ENCODE measurements at regions not wholly inside any gene's neighbourhood (a gene's known extent, or its start where the extent isn't known, plus 50 kb on each side); places are given as distances from the start of the nearest gene placed in this dataset.

DNA sequence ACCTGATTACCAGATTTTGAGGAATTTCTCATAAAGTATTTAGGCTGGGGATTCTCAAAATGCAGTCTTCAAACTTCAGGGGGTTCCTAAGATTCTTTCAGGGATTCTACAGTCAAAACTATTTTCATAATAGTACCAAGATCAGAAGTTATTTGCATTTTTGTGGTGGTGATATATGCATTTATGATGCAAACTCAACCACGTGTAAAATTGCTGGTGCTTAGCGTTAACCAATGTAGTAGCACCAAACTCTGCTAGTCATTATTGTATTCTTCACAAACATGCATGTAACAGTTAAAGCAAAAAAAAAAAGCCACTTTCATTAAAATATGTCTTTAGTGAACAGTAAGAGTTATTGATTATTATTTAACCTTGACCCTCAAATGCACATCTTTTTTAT lies 274.9 kb upstream of the DNAJC19 start:
- Histone ChIP-seq H2AFZ (ENCODE audit: low read depth, low read length) (no peak overlapping the region), H3F3A (ENCODE audit: insufficient read depth, low read length, poor library complexity, severe bottlenecking) (no peaks in the 10 kb centered on the region), H3K27me3 (ENCODE audit: insufficient read depth, low read depth, low read length) (no peaks in the 10 kb centered on the region), H3K9ac (ENCODE audit: low read length) (no peak overlapping the region), H3K79me2 (replicated peaks; ENCODE audit: insufficient read depth, low read length) (peaks cover 4% of the 10 kb centered on the region), H4K20me1 (ENCODE audit: insufficient read depth) (no peaks in the 10 kb centered on the region), H3K4me2 (ENCODE audit: low read length) (no peak overlapping the region), H3K36me3 (ENCODE audit: insufficient read depth, low read length) (no peaks in the 10 kb centered on the region), H3K4me3 (ENCODE audit: low read length) (no peak overlapping the region), H3K9me3 (ENCODE audit: low read length) (no peaks in the 10 kb centered on the region), H3K9me2 (ENCODE audit: insufficient read depth, low read length) (no peaks in the 10 kb centered on the region), H3K27ac (ENCODE audit: low read length) (no peak overlapping the region)
- TF ChIP-seq POLR2AphosphoS5 (IDR thresholded peaks at IDR 0.05) (no peak), EP300 (conservative IDR thresholded peaks at IDR 0.05; ENCODE audit: poor library complexity, severe bottlenecking) (no peak), SMC3 (conservative IDR thresholded peaks at IDR 0.05; ENCODE audit: poor library complexity) (no peak), MXI1 (conservative IDR thresholded peaks at IDR 0.05; ENCODE audit: poor library complexity, severe bottlenecking) (no peak), EZH2 (IDR thresholded peaks at IDR 0.05; ENCODE audit: borderline replicate concordance, insufficient read depth, low read length, poor library complexity, severe bottlenecking) (no peak), RAD21 (conservative IDR thresholded peaks at IDR 0.05) (no peak), TAF1 (IDR thresholded peaks at IDR 0.05; ENCODE audit: low read depth) (no peak)
- TF ChIP-seq, protein P1, sequence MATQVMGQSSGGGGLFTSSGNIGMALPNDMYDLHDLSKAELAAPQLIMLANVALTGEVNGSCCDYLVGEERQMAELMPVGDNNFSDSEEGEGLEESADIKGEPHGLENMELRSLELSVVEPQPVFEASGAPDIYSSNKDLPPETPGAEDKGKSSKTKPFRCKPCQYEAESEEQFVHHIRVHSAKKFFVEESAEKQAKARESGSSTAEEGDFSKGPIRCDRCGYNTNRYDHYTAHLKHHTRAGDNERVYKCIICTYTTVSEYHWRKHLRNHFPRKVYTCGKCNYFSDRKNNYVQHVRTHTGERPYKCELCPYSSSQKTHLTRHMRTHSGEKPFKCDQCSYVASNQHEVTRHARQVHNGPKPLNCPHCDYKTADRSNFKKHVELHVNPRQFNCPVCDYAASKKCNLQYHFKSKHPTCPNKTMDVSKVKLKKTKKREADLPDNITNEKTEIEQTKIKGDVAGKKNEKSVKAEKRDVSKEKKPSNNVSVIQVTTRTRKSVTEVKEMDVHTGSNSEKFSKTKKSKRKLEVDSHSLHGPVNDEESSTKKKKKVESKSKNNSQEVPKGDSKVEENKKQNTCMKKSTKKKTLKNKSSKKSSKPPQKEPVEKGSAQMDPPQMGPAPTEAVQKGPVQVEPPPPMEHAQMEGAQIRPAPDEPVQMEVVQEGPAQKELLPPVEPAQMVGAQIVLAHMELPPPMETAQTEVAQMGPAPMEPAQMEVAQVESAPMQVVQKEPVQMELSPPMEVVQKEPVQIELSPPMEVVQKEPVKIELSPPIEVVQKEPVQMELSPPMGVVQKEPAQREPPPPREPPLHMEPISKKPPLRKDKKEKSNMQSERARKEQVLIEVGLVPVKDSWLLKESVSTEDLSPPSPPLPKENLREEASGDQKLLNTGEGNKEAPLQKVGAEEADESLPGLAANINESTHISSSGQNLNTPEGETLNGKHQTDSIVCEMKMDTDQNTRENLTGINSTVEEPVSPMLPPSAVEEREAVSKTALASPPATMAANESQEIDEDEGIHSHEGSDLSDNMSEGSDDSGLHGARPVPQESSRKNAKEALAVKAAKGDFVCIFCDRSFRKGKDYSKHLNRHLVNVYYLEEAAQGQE (IDR thresholded peaks at IDR 0.05; ENCODE audit: borderline replicate concordance): no peak
- TF ChIP-seq, protein P2, sequence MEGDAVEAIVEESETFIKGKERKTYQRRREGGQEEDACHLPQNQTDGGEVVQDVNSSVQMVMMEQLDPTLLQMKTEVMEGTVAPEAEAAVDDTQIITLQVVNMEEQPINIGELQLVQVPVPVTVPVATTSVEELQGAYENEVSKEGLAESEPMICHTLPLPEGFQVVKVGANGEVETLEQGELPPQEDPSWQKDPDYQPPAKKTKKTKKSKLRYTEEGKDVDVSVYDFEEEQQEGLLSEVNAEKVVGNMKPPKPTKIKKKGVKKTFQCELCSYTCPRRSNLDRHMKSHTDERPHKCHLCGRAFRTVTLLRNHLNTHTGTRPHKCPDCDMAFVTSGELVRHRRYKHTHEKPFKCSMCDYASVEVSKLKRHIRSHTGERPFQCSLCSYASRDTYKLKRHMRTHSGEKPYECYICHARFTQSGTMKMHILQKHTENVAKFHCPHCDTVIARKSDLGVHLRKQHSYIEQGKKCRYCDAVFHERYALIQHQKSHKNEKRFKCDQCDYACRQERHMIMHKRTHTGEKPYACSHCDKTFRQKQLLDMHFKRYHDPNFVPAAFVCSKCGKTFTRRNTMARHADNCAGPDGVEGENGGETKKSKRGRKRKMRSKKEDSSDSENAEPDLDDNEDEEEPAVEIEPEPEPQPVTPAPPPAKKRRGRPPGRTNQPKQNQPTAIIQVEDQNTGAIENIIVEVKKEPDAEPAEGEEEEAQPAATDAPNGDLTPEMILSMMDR (IDR thresholded peaks at IDR 0.05; ENCODE audit: poor library complexity, severe bottlenecking): no peak

DNA sequence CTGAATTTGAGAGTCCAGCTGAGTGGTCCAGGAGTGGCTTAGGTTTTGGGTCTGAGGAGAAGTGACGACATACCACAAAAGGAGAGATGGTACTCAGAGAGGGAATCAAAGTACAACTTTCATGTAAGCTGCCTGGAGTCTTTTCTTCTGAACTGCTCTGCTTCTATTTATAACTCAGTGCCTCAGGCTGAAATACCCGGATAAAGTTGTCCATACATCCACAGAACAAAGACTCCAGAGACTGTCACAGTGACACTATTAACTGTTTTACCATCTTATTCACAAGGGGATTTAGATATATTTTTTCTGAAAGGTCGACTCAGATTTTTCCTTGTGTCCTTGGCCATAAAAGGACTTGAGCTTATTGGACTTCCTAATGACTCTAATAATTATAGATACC lies 264.3 kb upstream of the DNAJC19 start:
- Histone ChIP-seq H3K9me3 (ENCODE audit: low read length) (no peaks in the 10 kb centered on the region), H3K4me2 (ENCODE audit: low read length) (no peak overlapping the region), H3K4me3 (ENCODE audit: low read length) (no peak overlapping the region), H3K36me3 (ENCODE audit: insufficient read depth, low read length) (no peaks in the 10 kb centered on the region), H3K9me2 (ENCODE audit: insufficient read depth, low read length) (no peaks in the 10 kb centered on the region), H3K9ac (ENCODE audit: low read length) (no peak overlapping the region), H3K27me3 (ENCODE audit: insufficient read depth, low read depth, low read length) (no peaks in the 10 kb centered on the region), H4K20me1 (ENCODE audit: insufficient read depth) (no peaks in the 10 kb centered on the region), H3K27ac (ENCODE audit: low read length) (no peak overlapping the region), H2AFZ (ENCODE audit: low read depth, low read length) (no peak overlapping the region), H3K79me2 (replicated peaks; ENCODE audit: insufficient read depth, low read length) (no peaks in the 10 kb centered on the region), H3F3A (ENCODE audit: insufficient read depth, low read length, poor library complexity, severe bottlenecking) (peaks cover 3% of the 10 kb centered on the region)
- TF ChIP-seq EZH2 (IDR thresholded peaks at IDR 0.05; ENCODE audit: borderline replicate concordance, insufficient read depth, low read length, poor library complexity, severe bottlenecking) (no peak), POLR2AphosphoS5 (IDR thresholded peaks at IDR 0.05) (no peak), SMC3 (conservative IDR thresholded peaks at IDR 0.05; ENCODE audit: poor library complexity) (no peak), TAF1 (IDR thresholded peaks at IDR 0.05; ENCODE audit: low read depth) (no peak), MXI1 (conservative IDR thresholded peaks at IDR 0.05; ENCODE audit: poor library complexity, severe bottlenecking) (no peak), EP300 (conservative IDR thresholded peaks at IDR 0.05; ENCODE audit: poor library complexity, severe bottlenecking) (no peak), RAD21 (conservative IDR thresholded peaks at IDR 0.05) (no peak)
- TF ChIP-seq, protein P2 (IDR thresholded peaks at IDR 0.05; ENCODE audit: poor library complexity, severe bottlenecking): no peak
- TF ChIP-seq, protein P1 (IDR thresholded peaks at IDR 0.05; ENCODE audit: borderline replicate concordance): no peak

All from neural cell (in vitro differentiated cells).